SK-N-MC (cell line): ENCODE measurements at regions not wholly inside any gene's neighbourhood (a gene's known extent, or its start where the extent isn't known, plus 50 kb on each side); places are given as distances from the start of the nearest gene placed in this dataset.

ENCODE experiments used
- EZH2 ChIP-seq: fragments of 200-600 bp; sonication (generic); IDR thresholded peaks from one replicate; pipeline ENCODE4 v1.6.1; 2017; ENCODE audit warnings: antibody characterized with exemption
- FOXP2 ChIP-seq: optimal IDR thresholded peaks from 2 replicates; pipeline ENCODE3; 2011; ENCODE audit warnings: mild to moderate bottlenecking, moderate library complexity; ENCODE audit not compliant: insufficient read depth; ENCODE audit errors: extremely low read length, control extremely low read depth
- POLR2AphosphoS5 ChIP-seq: IDR thresholded peaks from 2 replicates; pipeline ENCODE4 v1.6.1; 2012; ENCODE audit warnings: mild to moderate bottlenecking, low read depth, low read length, borderline replicate concordance

- no peak for TF ChIP-seq EZH2
- no peak for TF ChIP-seq POLR2AphosphoS5
- TF ChIP-seq FOXP2, result no peak
Observed at GRCh38 chr7:15821484-15822427, 135.3 kb upstream of the MEOX2 start.
